ENCODE measurements at regions not wholly inside any gene's neighbourhood (a gene's known extent, or its start where the extent isn't known, plus 50 kb on each side); places are given as distances from the start of the nearest gene placed in this dataset.
A peak's percentile ranks its signal among the peaks of the same experiment; 100 is the strongest.
"Not testable (repeated sequence)": the region's sequence is repeated elsewhere in the genome, so short reads cannot be mapped to it uniquely, and the experiment has no call there.

- no peak for FAIRE-seq
Measured at GRCh38 chr22:22745225-22746060, 101.0 kb downstream of the GGTLC2 start.

DNA sequence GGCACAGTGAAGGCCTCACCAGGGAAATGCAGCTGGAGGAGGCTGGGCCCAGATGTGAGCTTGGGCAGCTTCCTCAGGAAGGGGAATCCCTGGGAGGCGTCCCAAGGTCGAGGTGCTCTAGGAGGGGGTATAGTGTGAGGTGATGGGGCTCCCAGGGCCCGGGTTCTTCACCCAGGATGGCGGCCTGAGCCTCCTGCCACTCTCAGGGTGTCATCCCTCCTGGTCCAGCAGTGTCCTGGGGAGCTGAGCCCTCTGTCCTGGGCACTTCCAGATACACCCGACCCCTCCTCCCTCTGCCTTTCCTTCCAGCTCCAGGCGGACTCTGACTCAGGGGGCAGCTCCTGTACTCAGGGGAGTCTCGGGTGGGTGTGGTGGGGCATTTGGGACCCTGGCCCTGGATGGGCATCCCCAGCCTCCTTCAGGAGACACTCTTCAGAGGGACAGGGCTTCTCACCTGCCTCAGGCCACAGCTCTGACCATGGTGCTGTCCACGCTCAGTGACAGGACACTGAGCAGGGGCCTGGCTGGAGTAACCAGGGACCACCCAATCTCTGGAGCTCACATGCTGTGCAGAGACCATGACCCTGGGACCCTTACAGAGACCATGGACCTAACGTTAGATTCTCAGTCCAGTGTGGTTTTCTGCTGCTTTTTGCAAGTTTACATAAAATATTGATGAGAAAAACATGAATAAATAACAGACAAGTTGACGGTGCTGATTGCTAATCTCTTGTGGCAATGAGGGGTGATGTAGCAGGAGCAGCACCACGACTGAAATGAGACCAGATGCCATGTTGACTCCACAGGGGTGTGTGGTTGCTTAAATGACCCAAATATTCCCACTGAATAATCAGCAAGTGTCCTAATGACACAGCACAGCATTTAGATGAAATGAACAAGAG is 101.9 kb downstream of the GGTLC2 start:
- no peak for FAIRE-seq

GRCh38 chr22:22746963-22747933 is 102.8 kb downstream of the GGTLC2 start:
- no peak for FAIRE-seq

DNA sequence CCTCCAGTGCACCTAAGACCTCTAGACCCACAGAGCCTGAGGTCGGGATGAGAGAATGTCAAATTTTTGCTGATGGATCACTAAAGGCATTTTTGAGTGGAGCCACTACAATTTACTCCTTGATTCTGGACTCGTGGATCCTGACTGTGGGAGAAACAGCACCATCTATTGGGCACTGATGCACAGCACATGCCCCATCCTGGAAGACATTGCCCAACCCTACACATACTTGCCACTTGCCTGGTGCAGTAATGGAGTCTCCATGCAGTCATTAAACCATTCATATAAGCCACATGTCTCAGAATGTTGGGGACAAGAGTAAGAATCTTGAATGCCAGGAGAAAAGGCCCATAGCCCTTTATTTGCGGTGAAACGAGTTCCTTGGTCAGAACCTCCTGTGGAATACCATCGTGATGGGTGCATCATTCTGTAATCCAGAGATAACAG is 103.9 kb downstream of the GGTLC2 start:
- FAIRE-seq: peak; percentile 39

DNA sequence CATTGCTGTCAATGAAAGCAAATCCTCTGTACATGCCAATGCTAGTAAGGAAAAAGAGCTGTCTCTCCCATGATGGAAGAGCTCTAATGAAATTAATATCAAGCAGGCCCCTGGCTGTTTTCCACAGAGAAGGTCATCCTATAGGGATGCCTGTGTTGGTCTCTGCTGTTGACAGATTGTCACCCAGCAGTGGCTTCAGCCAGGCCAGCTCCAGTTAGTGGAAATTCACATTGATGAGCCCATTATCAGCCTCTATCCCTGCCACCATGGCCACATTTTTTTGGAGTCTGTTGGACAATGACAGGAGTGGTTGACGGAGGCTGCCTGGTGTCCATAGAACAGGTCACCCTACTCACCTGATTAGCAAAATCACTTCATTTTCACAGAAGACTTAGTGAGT is 104.3 kb downstream of the GGTLC2 start:
- no peak for FAIRE-seq

DNA sequence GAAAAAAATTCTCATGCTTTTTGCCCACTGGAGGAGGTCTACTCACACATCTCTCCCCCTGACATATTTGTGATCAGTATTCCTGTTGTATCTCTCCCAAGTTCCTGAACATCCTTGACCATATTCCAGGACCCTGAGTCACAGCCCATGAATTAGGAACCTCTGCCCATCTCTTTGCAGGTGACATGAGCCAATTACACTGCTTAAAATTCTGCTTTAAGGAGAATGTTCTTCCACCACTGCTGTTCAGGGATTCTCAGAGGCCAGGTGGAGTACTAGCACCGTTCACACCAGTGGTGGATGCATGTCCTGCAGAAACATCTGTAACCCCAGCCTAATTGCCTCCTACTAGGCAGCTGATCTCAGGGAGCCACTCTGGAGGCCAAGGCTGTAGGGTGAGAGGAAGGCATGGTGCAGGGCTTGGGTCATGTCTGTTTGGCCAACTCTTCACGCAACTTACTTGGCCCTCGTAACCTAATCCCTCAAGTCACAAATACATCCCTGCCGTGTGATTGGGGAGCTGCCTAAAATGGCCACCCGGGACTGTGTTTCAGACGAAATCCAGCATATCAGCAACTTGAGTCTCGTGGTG is 104.8 kb downstream of the GGTLC2 start:
- no peak for FAIRE-seq

DNA sequence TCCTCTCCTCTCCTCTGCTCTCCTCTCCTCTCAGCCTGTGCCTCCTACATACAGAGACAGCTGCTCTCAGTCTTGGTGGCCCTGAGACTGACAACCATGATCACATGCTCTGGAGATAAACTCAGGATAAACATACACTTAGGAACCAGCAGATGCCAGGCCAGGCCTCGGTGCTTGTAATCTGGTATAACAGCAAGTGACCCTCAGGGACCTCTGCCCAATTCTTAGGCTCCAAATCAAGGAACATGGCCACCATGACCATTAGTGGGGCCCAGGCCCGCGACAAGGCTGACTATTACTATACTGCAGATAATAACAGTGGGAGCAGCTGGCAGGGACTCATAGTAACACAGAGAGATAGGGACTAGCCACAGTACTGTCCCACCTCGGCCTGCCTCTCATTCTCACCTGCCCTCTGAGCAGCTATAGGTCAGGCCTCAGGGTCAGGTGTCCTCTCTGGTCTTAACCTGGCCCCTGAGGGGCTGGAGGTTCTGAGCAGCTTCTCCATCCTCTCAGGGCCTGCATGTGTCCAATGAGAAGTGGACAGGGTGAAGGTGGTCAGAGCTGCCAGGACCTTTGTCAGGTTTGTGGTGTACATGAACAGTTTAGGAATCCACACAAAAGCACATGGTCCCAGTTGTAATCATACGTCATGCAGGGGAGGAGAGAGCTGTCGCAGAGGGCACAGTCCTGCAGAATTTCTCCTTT is 106.1 kb downstream of the GGTLC2 start:
- FAIRE-seq: no peak

- FAIRE-seq: no peak
Measured at GRCh38 chr22:22751043-22751603, 106.7 kb downstream of the GGTLC2 start.

GRCh38 chr22:22752199-22752555 is 107.8 kb downstream of the GGTLC2 start:
- FAIRE-seq: no peak

DNA sequence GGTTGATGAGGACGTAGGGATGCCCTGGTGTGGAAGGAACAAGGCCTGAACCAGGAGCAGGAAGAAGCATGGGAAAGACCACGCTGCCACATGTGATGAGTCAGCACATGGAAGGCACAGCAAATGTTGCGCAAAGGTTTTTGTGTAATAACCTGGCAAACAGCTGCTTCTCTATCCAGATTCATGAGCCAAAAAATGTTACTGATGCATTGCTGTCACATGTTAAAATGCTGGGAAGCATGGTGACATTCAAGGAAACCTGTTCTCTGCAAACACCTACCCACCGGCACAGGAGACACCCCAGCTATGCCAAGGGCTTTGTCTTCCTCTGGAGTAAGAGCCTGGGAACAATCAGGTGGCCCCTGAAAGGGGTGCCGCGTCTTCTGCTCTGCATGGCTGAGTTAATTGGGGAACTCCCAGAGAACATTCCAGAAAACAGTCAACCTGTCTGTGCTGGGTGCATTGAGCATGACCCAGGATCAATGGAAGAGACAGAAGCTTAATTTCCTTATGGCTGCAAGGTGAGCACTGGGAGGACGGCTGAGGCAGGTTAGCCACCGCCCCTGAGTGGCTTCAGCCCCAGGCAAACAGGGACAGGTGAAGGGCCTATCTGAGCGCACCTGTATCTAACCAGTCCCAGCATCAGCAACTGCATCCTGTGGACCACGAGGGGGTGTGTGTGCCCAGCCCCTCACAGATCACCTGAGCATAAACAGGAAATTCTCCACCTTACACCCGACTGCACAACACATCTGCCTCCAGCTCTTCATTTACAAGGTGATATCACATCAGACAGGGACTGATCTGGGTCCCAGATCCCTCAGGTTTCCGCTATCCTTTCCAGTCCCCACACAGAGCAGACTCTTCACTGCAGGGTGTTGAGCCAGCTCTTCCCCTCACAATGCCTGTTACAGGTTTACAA is 108.4 kb downstream of the GGTLC2 start:
- no peak for FAIRE-seq

DNA sequence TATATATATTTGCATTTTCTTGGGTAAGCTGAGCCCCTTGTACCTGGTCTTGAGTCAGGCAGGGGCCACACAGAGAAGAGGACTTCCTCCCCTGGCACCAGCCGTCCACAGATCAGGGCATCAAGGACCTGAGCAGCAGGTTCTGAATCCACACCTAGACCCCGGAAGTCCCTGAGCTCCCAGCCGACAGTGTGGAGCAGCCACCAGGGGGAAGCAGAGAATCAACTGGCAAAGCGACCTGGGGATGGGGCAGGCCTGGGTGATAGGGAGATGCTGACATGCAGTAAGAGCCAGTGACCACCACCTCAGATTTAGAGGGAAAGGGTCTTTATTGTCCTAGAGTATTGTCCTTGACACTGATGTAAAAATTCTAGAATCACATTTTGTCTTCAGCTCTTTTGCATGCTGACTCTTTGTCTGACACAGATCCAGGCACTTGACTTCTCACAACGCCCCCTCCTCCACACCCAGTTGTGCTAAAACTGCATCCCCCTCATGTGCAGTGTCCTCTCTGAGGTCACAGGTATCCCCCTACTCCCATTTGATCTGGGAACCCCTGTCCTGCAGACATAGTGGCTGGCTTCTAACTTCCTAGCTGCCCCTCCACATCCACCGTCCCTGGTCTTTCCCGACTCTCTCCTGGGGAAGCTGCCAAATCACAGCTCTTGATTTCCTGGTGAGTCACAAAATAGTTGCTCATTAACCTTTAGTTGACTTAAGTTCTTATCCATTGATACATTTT is 109.3 kb downstream of the GGTLC2 start:
- FAIRE-seq: no peak

GRCh38 chr22:22754268-22754657 is 109.8 kb downstream of the GGTLC2 start:
- FAIRE-seq: no peak

GRCh38 chr22:22754961-22755777 is 110.8 kb downstream of the GGTLC2 start:
- FAIRE-seq: no peak

DNA sequence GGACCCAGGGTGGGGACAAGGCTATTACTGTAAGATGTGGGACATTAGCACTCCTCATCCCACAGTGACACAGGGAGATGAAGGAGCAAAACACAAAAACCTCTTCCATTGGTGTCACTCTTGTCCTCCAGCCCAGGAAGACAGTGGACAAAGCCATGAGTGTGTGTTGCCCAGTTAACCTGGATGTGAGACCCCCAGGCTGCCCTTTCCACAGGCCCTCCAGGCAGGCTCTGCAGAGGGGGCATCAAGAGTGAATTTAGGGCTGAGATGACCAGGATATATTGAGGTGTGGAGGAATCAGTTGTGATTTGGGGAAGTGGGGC is 111.3 kb downstream of the GGTLC2 start:
- FAIRE-seq: no peak

DNA sequence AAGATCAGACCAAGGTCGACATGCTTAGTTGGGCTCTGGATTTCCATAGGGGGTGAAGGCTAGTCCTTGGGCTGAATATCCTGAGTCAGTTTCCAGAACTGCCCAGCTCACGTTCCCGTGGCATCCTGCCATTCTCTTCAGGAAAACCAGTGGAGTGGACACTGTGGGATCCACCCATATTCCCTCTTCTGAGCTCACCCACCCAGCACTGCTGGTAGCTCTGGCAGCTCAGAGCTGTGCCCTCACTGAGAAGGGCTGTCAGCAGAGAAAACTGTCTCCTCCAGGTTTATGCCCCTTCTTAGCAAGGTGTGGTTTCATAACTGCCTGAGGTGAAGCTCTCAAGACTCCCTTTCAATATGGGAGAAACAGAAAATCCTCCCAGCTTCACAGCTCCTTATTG is 111.7 kb downstream of the GGTLC2 start:
- FAIRE-seq: no peak

DNA sequence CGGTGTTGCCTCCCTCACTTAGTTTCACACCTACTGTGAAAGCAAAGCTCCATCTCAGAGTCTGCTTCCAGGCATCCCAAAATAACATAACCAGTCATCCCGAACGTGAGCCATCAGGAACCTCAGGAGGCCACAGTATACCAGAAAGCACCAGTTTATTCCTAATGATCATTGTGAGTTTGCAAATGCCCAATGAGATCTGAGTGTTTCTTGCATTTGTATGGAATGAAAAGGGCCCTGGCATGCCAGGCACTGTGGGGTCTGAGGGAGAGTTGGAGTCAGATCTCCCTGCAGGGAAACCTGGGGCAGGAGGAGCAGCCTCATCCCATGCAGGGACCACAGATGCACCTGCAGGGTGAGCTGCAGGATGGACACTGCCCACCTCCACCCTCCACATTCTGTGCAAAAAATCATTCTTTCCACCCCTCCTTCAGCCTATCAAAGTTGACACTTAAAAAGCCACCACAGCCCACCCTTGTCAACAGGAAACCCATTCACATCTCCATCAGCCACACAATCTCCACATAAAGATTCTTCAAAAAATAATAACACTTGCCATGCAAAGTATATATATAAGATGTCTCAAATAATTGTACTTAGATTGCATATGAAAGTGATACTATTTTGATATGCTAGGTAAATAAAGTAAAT is 112.3 kb downstream of the GGTLC2 start:
- FAIRE-seq: peak; percentile 58

DNA sequence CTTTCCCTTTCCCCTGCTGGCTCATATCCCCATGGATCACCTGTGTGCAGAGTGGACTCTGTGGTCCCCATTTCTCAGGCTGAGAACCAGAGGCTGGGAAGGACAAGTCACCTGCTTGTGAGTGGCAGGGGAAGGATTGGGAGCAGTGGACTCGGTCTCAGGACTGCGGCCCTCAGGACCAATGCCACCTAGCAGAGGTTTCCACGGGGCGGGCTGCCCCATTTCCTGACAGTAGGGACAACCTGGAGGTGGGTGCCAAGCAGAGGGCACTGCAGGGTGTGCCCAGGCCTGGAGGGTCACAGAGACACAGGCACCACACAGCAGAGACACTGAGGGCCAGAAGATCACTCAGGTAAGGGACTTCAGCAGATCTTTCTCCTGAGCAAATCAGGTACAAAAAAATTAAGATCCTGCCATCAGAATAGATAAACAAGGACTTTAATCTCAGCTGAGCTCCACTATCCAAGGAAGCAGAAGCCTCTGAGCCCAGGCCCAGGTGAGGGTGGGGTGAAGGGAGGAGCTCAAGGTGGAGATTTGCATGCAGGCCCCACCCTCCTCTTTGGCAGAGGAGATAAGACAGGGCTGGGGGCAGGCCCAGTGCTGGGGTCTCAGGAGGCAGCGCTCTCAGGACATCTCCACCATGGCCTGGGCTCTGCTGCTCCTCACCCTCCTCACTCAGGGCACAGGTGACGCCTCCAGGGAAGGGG is 113.8 kb downstream of the GGTLC2 start:
- FAIRE-seq: not testable (repeated sequence)

Measured in endometrium (tissue), 2 donors.